Loucy (cell line): ENCODE measurements at regions not wholly inside any gene's neighbourhood (a gene's known extent, or its start where the extent isn't known, plus 50 kb on each side); places are given as distances from the start of the nearest gene placed in this dataset.
A peak's percentile ranks its signal among the peaks of the same experiment; 100 is the strongest.

Experiments
- H2AFZ ChIP-seq: fragments of 200-600 bp; sonication (generic); 2 replicates; pipeline ENCODE4 v1.6.0; 2016; ENCODE audit warnings: antibody characterized with exemption, mild to moderate bottlenecking, low read length, moderate library complexity
- H3F3A ChIP-seq: fragments of 200-600 bp; 2 replicates; pipeline ENCODE4 v1.6.0; 2016; ENCODE audit warnings: antibody characterized with exemption, low read depth, mild to moderate bottlenecking
- H3K27me3 ChIP-seq: fragments of 200-600 bp; sonication (generic); 2 replicates; pipeline ENCODE4 v1.6.1; 2014; ENCODE audit warnings: low read length, mild to moderate bottlenecking; ENCODE audit not compliant: insufficient read depth, poor library complexity, severe bottlenecking
- H3K36me3 ChIP-seq: fragments of 200-600 bp; sonication (generic); 2 replicates; pipeline ENCODE4 v1.6.1; 2016; ENCODE audit warnings: low read length; ENCODE audit not compliant: insufficient read depth
- H3K4me1 ChIP-seq: fragments of 200-600 bp; sonication (generic); 2 replicates; pipeline ENCODE4 v1.5.1; 2014; ENCODE audit warnings: low read length, mild to moderate bottlenecking; ENCODE audit not compliant: insufficient read depth, poor library complexity, severe bottlenecking
- H3K4me2 ChIP-seq: fragments of 200-600 bp; sonication (generic); 2 replicates; pipeline ENCODE4 v1.6.0; 2014; ENCODE audit warnings: antibody characterized with exemption, low read length, low read depth, mild to moderate bottlenecking; ENCODE audit not compliant: poor library complexity, severe bottlenecking
- H3K4me3 ChIP-seq: fragments of 200-600 bp; sonication (generic); 2 replicates; pipeline ENCODE4 v1.5.1; 2014; ENCODE audit warnings: low read length, mild to moderate bottlenecking, mixed read lengths; ENCODE audit not compliant: poor library complexity, severe bottlenecking
- H3K79me2 ChIP-seq: fragments of 200-600 bp; sonication (generic); 2 replicates; pipeline ENCODE4 v1.6.1; 2014; ENCODE audit warnings: low read length; ENCODE audit not compliant: insufficient read depth
- H3K9ac ChIP-seq: fragments of 200-600 bp; sonication (generic); 2 replicates; pipeline ENCODE4 v1.6.0; 2014; ENCODE audit warnings: mild to moderate bottlenecking, low read depth, low read length, moderate library complexity; ENCODE audit not compliant: poor library complexity, severe bottlenecking
- H3K9me2 ChIP-seq: fragments of 200-600 bp; sonication (generic); replicated peaks from 2 replicates; pipeline ENCODE4 v1.6.1; 2016; ENCODE audit warnings: low read depth, low read length, mixed read lengths
- H3K9me3 ChIP-seq: fragments of 200-600 bp; sonication (generic); 2 replicates; pipeline ENCODE4 v1.6.1; 2014; ENCODE audit warnings: mild to moderate bottlenecking, antibody characterized with exemption, low read length, low read depth; ENCODE audit not compliant: insufficient read depth
- H4K20me1 ChIP-seq: fragments of 200-600 bp; sonication (generic); 2 replicates; pipeline ENCODE4 v1.6.0; 2014; ENCODE audit warnings: antibody characterized with exemption, low read length, mild to moderate bottlenecking; ENCODE audit not compliant: insufficient read depth, poor library complexity, severe bottlenecking
- CTCF ChIP-seq: fragments of 200-600 bp; sonication (generic); conservative IDR thresholded peaks from 2 replicates; pipeline ENCODE4 v1.5.1; 2014; ENCODE audit warnings: mild to moderate bottlenecking, antibody characterized with exemption, low read length
- EZH2phosphoT487 ChIP-seq: fragments of 200-600 bp; IDR thresholded peaks from 2 replicates; pipeline ENCODE4 v1.6.1; 2018; ENCODE audit warnings: antibody characterized with exemption, mild to moderate bottlenecking, moderate library complexity, borderline replicate concordance

- H3K9me2 ChIP-seq: no peaks in the 10 kb centered on the region
- no peak overlapping the region for H2AFZ ChIP-seq
- no peak overlapping the region for H3K9ac ChIP-seq
- no peaks in the 10 kb centered on the region for H3F3A ChIP-seq
- H3K36me3 ChIP-seq: no peaks in the 10 kb centered on the region
- TF ChIP-seq EZH2phosphoT487 (no peak), CTCF (no peak)
- peaks cover 11% of the 10 kb centered on the region for H3K4me1 ChIP-seq
- H4K20me1 ChIP-seq: no peaks in the 10 kb centered on the region
- no peak overlapping the region for H3K4me3 ChIP-seq
- H3K9me3 ChIP-seq: no peaks in the 10 kb centered on the region
- no peaks in the 10 kb centered on the region for H3K79me2 ChIP-seq
- no peaks in the 10 kb centered on the region for H3K27me3 ChIP-seq
- H3K4me2 ChIP-seq: no peak overlapping the region
Measured at GRCh38 chr5:107806271-107806670, 135.5 kb upstream of the EFNA5 start.

- H3K4me3 ChIP-seq: no peak overlapping the region
- H3K4me2 ChIP-seq: no peak overlapping the region
- no peaks in the 10 kb centered on the region for H3K36me3 ChIP-seq
- no peaks in the 10 kb centered on the region for H3K9me2 ChIP-seq
- H2AFZ ChIP-seq: no peak overlapping the region
- H3K4me1 ChIP-seq: peaks cover 11% of the 10 kb centered on the region
- no peaks in the 10 kb centered on the region for H3K27me3 ChIP-seq
- no peaks in the 10 kb centered on the region for H3F3A ChIP-seq
- no peaks in the 10 kb centered on the region for H4K20me1 ChIP-seq
- no peaks in the 10 kb centered on the region for H3K9me3 ChIP-seq
- no peak overlapping the region for H3K9ac ChIP-seq
- TF ChIP-seq CTCF (no peak), EZH2phosphoT487 (no peak)
- H3K79me2 ChIP-seq: no peaks in the 10 kb centered on the region
Measured at GRCh38 chr5:107805824-107806223, 135.1 kb upstream of the EFNA5 start.

GRCh38 chr5:107805166-107805565 is 134.4 kb upstream of the EFNA5 start:
- H3K9me2 ChIP-seq: no peaks in the 10 kb centered on the region
- no peaks in the 10 kb centered on the region for H3F3A ChIP-seq
- H2AFZ ChIP-seq: no peak overlapping the region
- peaks cover 11% of the 10 kb centered on the region for H3K4me1 ChIP-seq
- no peaks in the 10 kb centered on the region for H3K79me2 ChIP-seq
- no peaks in the 10 kb centered on the region for H3K36me3 ChIP-seq
- no peak overlapping the region for H3K9ac ChIP-seq
- H3K9me3 ChIP-seq: no peaks in the 10 kb centered on the region
- no peaks in the 10 kb centered on the region for H4K20me1 ChIP-seq
- H3K4me3 ChIP-seq: no peak overlapping the region
- peak overlapping the region; percentile 12 for H3K4me2 ChIP-seq
- TF ChIP-seq CTCF: no peak
- no peak for TF ChIP-seq EZH2phosphoT487
- H3K27me3 ChIP-seq: no peaks in the 10 kb centered on the region
